Aorta (tissue), 5 donors: ENCODE measurements at regions not wholly inside any gene's neighbourhood (a gene's known extent, or its start where the extent isn't known, plus 50 kb on each side); places are given as distances from the start of the nearest gene placed in this dataset.

Source experiments
- ATAC-seq: fragments of 200-7000 bp; cut with Tn5 transposase; one replicate; pipeline ENCODE4 v1.9.1; 2022; ENCODE audit warnings: moderate library complexity; ENCODE audit not compliant: low FRiP score
- DNase-seq, 2 donors: peaks; one replicate each; pipeline ENCODE4 v3.0.0-alpha.2; 2020
- H3K27ac ChIP-seq, 2 donors: one replicate each; pipeline ENCODE4 v1.5.1; 2013; ENCODE audit warnings: low read length in 2 of 2, mild to moderate bottlenecking in 2 of 2, moderate library complexity in 2 of 2, control low read depth in 1 of 2, inconsistent platforms in 1 of 2, low read depth in 1 of 2
- H3K27me3 ChIP-seq, 2 donors: one replicate each; pipeline ENCODE4 v1.6.1; 2013; ENCODE audit warnings: control low read depth in 1 of 2, low read length in 1 of 2, mild to moderate bottlenecking in 1 of 2, moderate library complexity in 1 of 2; ENCODE audit not compliant: insufficient read depth in 2 of 2, control insufficient read depth in 1 of 2
- H3K36me3 ChIP-seq, 2 donors: one replicate each; pipeline ENCODE4 v1.6.1; 2013; ENCODE audit warnings: control low read depth in 1 of 2, low read length in 1 of 2, mild to moderate bottlenecking in 1 of 2; ENCODE audit not compliant: insufficient read depth in 2 of 2, control insufficient read depth in 1 of 2
- H3K4me1 ChIP-seq, 2 donors: one replicate each; pipeline ENCODE4 v1.6.1; 2013; ENCODE audit warnings: low read length in 2 of 2, control low read depth in 1 of 2, mild to moderate bottlenecking in 1 of 2, moderate library complexity in 1 of 2; ENCODE audit not compliant: insufficient read depth in 2 of 2, control insufficient read depth in 1 of 2
- H3K4me3 ChIP-seq, 2 donors: one replicate each; pipeline ENCODE4 v1.5.1; 2013; ENCODE audit warnings: low read length in 2 of 2, control low read depth in 1 of 2, mild to moderate bottlenecking in 1 of 2
- H3K9me3 ChIP-seq: one replicate; pipeline ENCODE4 v1.6.1; 2013; ENCODE audit warnings: mild to moderate bottlenecking, low read length; ENCODE audit not compliant: control insufficient read depth
- whole genome bisulfite sequencing, 2 donors: extraction: QIAGEN DNeasy Blood & Tissue Kit; methylation state at CpG; one replicate each; pipeline ENCODE4 v1.1.7; 2013; 5-methylcytosine and 5-hydroxymethylcytosine counted together
- intact Hi-C, 2 donors: fragments of 100-400 bp; cut with DNase I; formaldehyde crosslinking; loops; one replicate each; pipeline versions ENCODE4 v1.14.2 to v1.15.0; 2022
- donor health status: healthy with polysubstance abuse.
- donor health status: Bipolar disorder and iron deficiency.
- donor health status: DM: no; HTN: no; CAD: no.
- donor health status: DM: no; HTN: no; CAD: no.
- donor health status: DM: yes; HTN: yes; CAD: no.

GRCh38 chr1:239771550-239771949 is 320.1 kb upstream of the FMN2 start:
- Histone ChIP-seq H3K9me3 (no peaks in the 10 kb centered on the region), H3K36me3 (no peaks in the 10 kb centered on the region), H3K27me3 (no peaks in the 10 kb centered on the region), H3K4me1 (peaks cover 0 to 3% of the 10 kb centered on the region in 2 donors), H3K4me3 (no peak overlapping the region), H3K27ac (no peak overlapping the region)
- DNase-seq (no peak), ATAC-seq (no peak)
- WGBS, 2 donors = 90 to 95% methylated on average over 2 of the region's 2 CpGs
- intact Hi-C loops = no loop called here

GRCh38 chr1:239772446-239772845 is 319.2 kb upstream of the FMN2 start:
- no peak for ATAC-seq
- Histone ChIP-seq H3K9me3 (no peaks in the 10 kb centered on the region), H3K36me3 (no peaks in the 10 kb centered on the region), H3K27ac (no peak overlapping the region), H3K27me3 (no peaks in the 10 kb centered on the region), H3K4me1 (peaks cover 1 to 3% of the 10 kb centered on the region in 2 donors), H3K4me3 (no peak overlapping the region)
- WGBS, 2 donors = 87% methylated on average over 4 of the region's 4 CpGs
- intact Hi-C loops = no loop called here
- DNase-seq = no peak

GRCh38 chr1:239775466-239775865 is 316.2 kb upstream of the FMN2 start:
- Histone ChIP-seq H3K27ac (no peak overlapping the region), H3K27me3 (no peaks in the 10 kb centered on the region), H3K36me3 (no peaks in the 10 kb centered on the region), H3K4me1 (peaks cover 3 to 4% of the 10 kb centered on the region in 2 donors), H3K9me3 (no peaks in the 10 kb centered on the region), H3K4me3 (no peak overlapping the region)
- DNase-seq (no peak), ATAC-seq (no peak)
- WGBS, 2 donors = 21 to 25% methylated on average over 6 of the region's 6 CpGs
- intact Hi-C loops = loop anchor here in 1 of 2 donors (5.0 kb wide), 1 partner anchor 42 kb away; no protein-coding TSS in a partner anchor

- intact Hi-C loops = loop anchor here in 1 of 2 donors (5.0 kb wide), 1 partner anchor 39 kb away; no protein-coding TSS in a partner anchor
- H3K27ac ChIP-seq = no peak overlapping the region
Measured at GRCh38 chr1:239778208-239778813, 313.4 kb upstream of the FMN2 start.

DNA sequence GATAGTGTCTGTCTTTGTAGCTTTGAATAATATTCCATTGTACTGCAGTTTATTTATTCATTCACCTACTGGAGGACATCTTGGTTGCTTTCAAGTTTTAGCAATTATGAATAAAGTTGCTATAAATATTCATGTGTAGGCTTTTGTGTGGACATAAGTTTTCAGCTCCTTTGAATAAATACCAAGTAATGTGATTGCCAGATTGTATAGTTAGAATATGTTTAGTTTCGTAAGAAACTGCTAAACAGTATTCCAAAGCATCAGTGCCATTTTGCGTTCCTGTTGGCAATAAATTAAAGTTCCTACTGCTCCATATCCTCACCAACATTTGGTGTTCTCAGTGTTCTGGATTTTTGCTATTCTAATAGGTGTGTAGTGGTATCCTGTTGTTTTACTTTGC is 311.7 kb upstream of the FMN2 start:
- Histone ChIP-seq H3K27me3 (no peaks in the 10 kb centered on the region), H3K27ac (no peak overlapping the region), H3K36me3 (no peaks in the 10 kb centered on the region), H3K4me1 (peaks cover 3 to 4% of the 10 kb centered on the region in 2 donors), H3K4me3 (no peak overlapping the region), H3K9me3 (no peaks in the 10 kb centered on the region)
- no peak for ATAC-seq
- DNase-seq = no peak
- 95 to 97% methylated on average over 2 of the region's 2 CpGs for WGBS, 2 donors
- intact Hi-C loops = loop anchor here in 1 of 2 donors (5.0 kb wide), 1 partner anchor 37 kb away; no protein-coding TSS in a partner anchor

More at GRCh38 chr1:239778208-239778813, 313.4 kb upstream of the FMN2 start:
- no peaks in the 10 kb centered on the region for H3K9me3 ChIP-seq
- DNase-seq = no peak
- no peaks in the 10 kb centered on the region for H3K36me3 ChIP-seq
- no peak overlapping the region for H3K4me3 ChIP-seq
- 9 to 13% methylated on average over 6 of the region's 6 CpGs for WGBS, 2 donors
- no peaks in the 10 kb centered on the region for H3K27me3 ChIP-seq
- ATAC-seq = no peak
- H3K4me1 ChIP-seq = peaks cover 3 to 4% of the 10 kb centered on the region in 2 donors

GRCh38 chr1:239784896-239785295 is 306.8 kb upstream of the FMN2 start:
- intact Hi-C loops = no loop called here
- DNase-seq (no peak), ATAC-seq (no peak)

GRCh38 chr1:239785576-239785975 is 306.1 kb upstream of the FMN2 start:
- 86 to 97% methylated on average over 1 of the region's 1 CpG for WGBS, 2 donors
- Histone ChIP-seq H3K4me1 (no peaks in the 10 kb centered on the region), H3K27ac (no peak overlapping the region), H3K4me3 (no peak overlapping the region), H3K27me3 (no peaks in the 10 kb centered on the region), H3K36me3 (no peaks in the 10 kb centered on the region), H3K9me3 (no peaks in the 10 kb centered on the region)
- ATAC-seq (no peak), DNase-seq (no peak)
- intact Hi-C loops = no loop called here

More at GRCh38 chr1:239784896-239785295, 306.8 kb upstream of the FMN2 start:
- no peaks in the 10 kb centered on the region for H3K9me3 ChIP-seq
- H3K4me3 ChIP-seq = no peak overlapping the region
- H3K4me1 ChIP-seq = no peaks in the 10 kb centered on the region
- H3K36me3 ChIP-seq = no peaks in the 10 kb centered on the region
- no peaks in the 10 kb centered on the region for H3K27me3 ChIP-seq
- H3K27ac ChIP-seq = no peak overlapping the region
- WGBS, 2 donors = 27 to 37% methylated on average over 3 of the region's 3 CpGs

DNA sequence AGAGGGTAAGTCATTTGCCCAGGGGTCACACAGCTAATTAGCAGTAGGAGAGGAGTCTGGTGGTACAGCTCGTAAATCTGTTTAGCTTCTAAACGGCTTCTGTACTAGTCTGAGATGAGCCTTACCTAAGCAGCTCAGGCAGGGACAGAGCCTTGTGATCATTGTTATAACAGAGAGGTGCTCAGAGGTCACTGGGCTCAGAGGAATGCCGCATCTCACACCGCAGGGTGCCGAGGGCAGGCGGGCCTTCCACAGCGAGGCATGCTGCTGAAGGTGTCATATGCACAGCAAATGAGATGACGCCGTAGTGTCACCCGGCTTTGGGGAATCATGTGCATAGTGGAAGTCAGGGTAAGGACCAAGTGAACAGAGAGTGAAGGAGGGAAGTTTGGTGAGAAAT is 305.2 kb upstream of the FMN2 start:
- 86 to 91% methylated on average over 10 of the region's 10 CpGs for WGBS, 2 donors
- Histone ChIP-seq H3K36me3 (no peaks in the 10 kb centered on the region), H3K27ac (no peak overlapping the region), H3K4me1 (no peaks in the 10 kb centered on the region), H3K4me3 (no peak overlapping the region), H3K27me3 (no peaks in the 10 kb centered on the region), H3K9me3 (no peaks in the 10 kb centered on the region)
- DNase-seq = no peak
- intact Hi-C loops = no loop called here
- no peak for ATAC-seq

GRCh38 chr1:239792157-239792556 is 299.5 kb upstream of the FMN2 start:
- H3K9me3 ChIP-seq = no peaks in the 10 kb centered on the region
- intact Hi-C loops = no loop called here
- H3K27me3 ChIP-seq = no peaks in the 10 kb centered on the region
- no peak for DNase-seq
- no peak overlapping the region for H3K4me3 ChIP-seq
- no peaks in the 10 kb centered on the region for H3K36me3 ChIP-seq
- no peaks in the 10 kb centered on the region for H3K4me1 ChIP-seq
- ATAC-seq = no peak
- H3K27ac ChIP-seq = no peak overlapping the region
